ENCODE measurements at regions not wholly inside any gene's neighbourhood (a gene's known extent, or its start where the extent isn't known, plus 50 kb on each side); places are given as distances from the start of the nearest gene placed in this dataset.

DNA sequence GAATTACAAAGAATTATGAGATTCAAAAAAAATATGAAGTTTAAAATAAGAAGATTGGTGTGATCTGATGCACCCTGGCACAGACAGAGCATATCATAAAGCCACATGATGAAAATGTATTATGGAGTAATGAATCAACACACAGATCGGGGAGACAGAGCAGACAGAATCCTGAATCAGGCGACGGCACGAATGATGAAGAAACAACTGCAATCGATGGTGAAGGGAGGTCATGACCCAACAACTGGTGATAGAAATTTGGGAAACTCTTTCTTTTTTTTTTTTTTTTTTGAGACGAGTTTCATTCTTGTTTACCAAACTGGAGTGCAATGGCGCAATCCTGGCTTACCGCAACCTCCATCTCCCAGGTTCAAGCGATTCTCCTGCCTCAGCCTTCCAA is 1054.0 kb downstream of the TYW1 start:
- DNase-seq (ENCODE audit: low read depth) = no peak
- H3K4me3 ChIP-seq (replicated peaks; ENCODE audit: low read depth, low read length) = no peak overlapping the region
- TF ChIP-seq, protein P1, sequence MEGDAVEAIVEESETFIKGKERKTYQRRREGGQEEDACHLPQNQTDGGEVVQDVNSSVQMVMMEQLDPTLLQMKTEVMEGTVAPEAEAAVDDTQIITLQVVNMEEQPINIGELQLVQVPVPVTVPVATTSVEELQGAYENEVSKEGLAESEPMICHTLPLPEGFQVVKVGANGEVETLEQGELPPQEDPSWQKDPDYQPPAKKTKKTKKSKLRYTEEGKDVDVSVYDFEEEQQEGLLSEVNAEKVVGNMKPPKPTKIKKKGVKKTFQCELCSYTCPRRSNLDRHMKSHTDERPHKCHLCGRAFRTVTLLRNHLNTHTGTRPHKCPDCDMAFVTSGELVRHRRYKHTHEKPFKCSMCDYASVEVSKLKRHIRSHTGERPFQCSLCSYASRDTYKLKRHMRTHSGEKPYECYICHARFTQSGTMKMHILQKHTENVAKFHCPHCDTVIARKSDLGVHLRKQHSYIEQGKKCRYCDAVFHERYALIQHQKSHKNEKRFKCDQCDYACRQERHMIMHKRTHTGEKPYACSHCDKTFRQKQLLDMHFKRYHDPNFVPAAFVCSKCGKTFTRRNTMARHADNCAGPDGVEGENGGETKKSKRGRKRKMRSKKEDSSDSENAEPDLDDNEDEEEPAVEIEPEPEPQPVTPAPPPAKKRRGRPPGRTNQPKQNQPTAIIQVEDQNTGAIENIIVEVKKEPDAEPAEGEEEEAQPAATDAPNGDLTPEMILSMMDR (IDR thresholded peaks at IDR 0.05; ENCODE audit: low read length, missing control alignments) = no peak

DNA sequence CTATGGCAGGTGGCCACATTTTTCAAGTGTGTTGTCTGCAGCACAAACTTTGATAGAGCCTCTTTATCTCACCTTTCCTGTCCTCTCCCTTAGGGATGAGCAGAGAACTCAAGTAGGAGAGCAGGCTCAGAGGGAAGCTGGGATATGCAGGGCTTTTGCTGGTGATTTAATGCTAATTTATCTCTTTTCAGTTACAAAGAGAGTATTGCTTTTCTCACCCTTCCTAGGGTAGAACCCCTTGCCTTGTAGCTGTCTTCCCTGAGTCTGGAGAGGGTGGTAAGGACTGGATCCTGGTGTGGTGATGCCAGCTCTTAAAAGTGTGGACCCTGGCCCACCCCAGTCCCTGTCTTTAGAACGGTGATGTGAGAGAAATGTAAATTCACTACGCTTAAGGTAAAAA is 1061.4 kb downstream of the TYW1 start:
- DNase-seq (ENCODE audit: low read depth) = no peak
- TF ChIP-seq, protein P1 (IDR thresholded peaks at IDR 0.05; ENCODE audit: low read length, missing control alignments) = no peak
- no peak overlapping the region for H3K4me3 ChIP-seq (replicated peaks; ENCODE audit: low read depth, low read length)

DNA sequence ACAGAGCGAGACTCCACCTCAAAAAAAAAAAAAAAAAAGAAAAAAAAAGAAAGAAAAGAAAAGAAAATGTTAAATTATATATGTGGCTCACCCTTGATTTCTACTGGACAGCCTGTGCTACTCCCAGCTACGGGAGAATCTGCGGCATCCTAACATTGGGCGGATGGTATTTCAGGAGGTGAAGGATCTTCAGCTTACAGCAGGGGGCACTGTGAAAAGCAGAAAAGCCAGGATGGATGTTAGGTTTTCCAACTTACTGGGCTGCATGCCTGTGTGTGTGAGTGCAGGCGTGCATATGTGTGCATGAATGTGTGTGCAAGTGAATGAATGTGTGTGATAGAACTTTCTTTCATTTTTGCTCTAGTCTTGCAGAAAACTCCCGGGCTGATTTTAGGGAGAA is 1066.5 kb downstream of the TYW1 start:
- H3K4me3 ChIP-seq (replicated peaks; ENCODE audit: low read depth, low read length) = no peak overlapping the region
- DNase-seq (ENCODE audit: low read depth) = no peak
- TF ChIP-seq, protein P1 (IDR thresholded peaks at IDR 0.05; ENCODE audit: low read length, missing control alignments) = no peak

DNA sequence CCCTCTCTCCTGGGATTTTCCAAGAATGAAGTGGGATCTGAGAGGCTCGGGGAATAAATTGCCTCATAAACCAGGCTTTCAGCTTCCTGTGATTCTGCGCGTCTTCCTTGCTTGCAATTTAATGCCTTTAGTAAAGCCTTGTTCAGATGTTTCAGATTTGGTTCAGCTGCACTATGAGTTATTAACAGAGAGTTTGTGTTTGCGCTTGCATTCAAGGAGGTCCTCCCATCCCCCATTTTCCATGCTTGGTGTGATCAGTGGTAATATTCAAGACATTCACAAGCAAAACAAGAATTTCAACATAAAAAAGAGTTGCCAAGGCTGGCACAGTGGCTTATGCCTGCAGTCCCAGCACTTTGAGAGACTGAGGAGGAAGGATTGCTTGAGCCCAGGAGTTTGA is 1068.9 kb downstream of the TYW1 start:
- no peak overlapping the region for H3K4me3 ChIP-seq (replicated peaks; ENCODE audit: low read depth, low read length)
- DNase-seq (ENCODE audit: low read depth) = no peak
- TF ChIP-seq, protein P1 (IDR thresholded peaks at IDR 0.05; ENCODE audit: low read length, missing control alignments) = no peak

DNA sequence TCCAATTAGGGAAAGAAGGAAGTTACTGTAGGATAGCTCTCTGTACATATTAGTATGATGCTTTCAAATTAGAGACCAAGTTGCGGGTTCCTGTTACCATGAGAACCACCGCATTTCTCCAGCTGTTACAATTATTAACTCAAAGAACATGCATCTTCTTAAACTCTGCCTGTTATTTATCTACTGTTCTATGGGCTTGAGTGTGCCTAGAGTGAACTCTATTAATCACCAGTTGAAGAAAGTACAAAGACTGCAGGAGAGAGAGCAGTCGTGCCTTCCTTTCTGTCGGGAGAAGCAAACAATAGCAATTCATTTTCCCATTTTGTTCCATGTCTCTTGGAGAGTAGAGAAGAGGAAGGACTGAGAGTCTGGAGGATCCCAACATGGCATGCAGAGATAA is 1071.2 kb downstream of the TYW1 start:
- TF ChIP-seq, protein P1 (IDR thresholded peaks at IDR 0.05; ENCODE audit: low read length, missing control alignments) = no peak
- H3K4me3 ChIP-seq (replicated peaks; ENCODE audit: low read depth, low read length) = no peak overlapping the region
- no peak for DNase-seq (ENCODE audit: low read depth)

DNA sequence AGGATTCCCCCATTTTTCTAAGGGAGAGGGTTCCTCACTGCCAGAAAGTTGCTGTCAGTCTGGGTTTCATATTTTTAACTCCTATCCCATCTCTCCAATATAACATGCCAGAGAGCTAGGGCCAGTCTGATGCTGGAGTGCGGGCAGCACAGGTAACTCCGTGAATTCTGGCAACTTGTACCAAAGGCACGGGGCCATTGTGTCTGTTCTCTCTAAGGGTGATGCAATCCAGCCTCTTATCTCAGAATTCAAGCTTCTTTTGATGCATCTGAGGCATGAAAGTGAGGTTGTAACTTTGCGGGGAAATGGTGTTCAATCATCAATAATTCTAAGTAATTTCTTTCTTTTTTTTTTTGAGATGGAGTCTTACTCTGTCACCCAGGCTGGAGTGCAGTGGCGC is 1074.4 kb downstream of the TYW1 start:
- TF ChIP-seq, protein P1 (IDR thresholded peaks at IDR 0.05; ENCODE audit: low read length, missing control alignments) = no peak
- H3K4me3 ChIP-seq (replicated peaks; ENCODE audit: low read depth, low read length) = no peak overlapping the region
- no peak for DNase-seq (ENCODE audit: low read depth)

DNA sequence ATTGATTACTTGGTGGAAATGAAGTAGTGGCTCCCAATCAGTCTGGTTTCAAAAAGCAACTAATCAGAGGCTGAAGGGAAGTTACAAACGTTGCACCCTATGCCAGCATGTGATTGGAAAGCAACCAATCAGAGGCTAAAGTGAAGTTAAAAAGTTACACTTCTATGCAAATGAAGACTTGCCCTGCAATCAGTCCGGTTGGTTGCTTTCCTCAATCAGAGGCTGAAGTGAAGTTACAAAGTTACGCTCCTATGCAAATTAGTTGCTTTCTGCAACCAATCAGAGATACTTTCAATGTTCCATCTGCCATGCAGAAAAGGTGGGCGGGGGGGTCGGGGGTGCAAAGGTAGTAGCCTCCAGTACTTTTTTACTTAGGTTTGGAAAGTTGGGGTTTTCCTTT is 1077.1 kb downstream of the TYW1 start:
- no peak for DNase-seq (ENCODE audit: low read depth)
- TF ChIP-seq, protein P1 (IDR thresholded peaks at IDR 0.05; ENCODE audit: low read length, missing control alignments) = no peak
- H3K4me3 ChIP-seq (replicated peaks; ENCODE audit: low read depth, low read length) = no peak overlapping the region
